K562 (cell line): ENCODE measurements at regions not wholly inside any gene's neighbourhood (a gene's known extent, or its start where the extent isn't known, plus 50 kb on each side); places are given as distances from the start of the nearest gene placed in this dataset.

Source experiments
- ATAC-seq: fragments of 200-7000 bp; cut with Tn5 transposase; 3 replicates; pipeline ENCODE4 v1.9.1; 2020; ENCODE audit warnings: moderate library complexity
- BruUV-seq: library from RNA; stranded (reverse); fragments of 400-500 nt; replicated peaks from 2 replicates; lab custom pipeline; 2021; lab: Mats Ljungman, UMichigan
- CTCF ChIA-PET: fragments of 300-600 bp; formaldehyde crosslinking; extraction: SDS; loops from one replicate; lab custom pipeline; 2021; ENCODE audit warnings: low intra/inter-chr PET ratio; lab: Yijun Ruan, JAX
- POLR2A ChIA-PET: fragments of 300-600, 350-650 bp; sonication (Branson Sonifier 250); formaldehyde crosslinking; extraction: SDS; loops from one replicate; lab custom pipeline; 2021; ENCODE audit warnings: antibody characterized with exemption, inconsistent platforms; lab: Yijun Ruan, JAX
- DNase-seq, 4 experiments: peaks; one replicate each; pipeline versions ENCODE4 v3.0.0 to v3.0.0-alpha.2; 2011 to 2018; ENCODE audit warnings: low spot score in 3 of 4, mixed read lengths in 3 of 4; ENCODE audit errors: extremely low read depth in 1 of 4
- FAIRE-seq: peaks from 2 replicates; lab custom pipeline; 2011; peaks lifted over from hg19 to GRCh38; lab: Jason Lieb, UNC
- H2AFZ ChIP-seq: 2 replicates; pipeline ENCODE4 v1.6.0; 2011; ENCODE audit warnings: low read depth, low read length, control low read depth, inconsistent platforms
- H3K27ac ChIP-seq: fragments of 200-600 bp; 3 replicates; pipeline ENCODE4 v1.8.0; 2011; ENCODE audit warnings: low read depth, mild to moderate bottlenecking, control low read depth, inconsistent platforms, low read length, moderate library complexity, mixed read lengths; ENCODE audit errors: extremely low read depth
- H3K27me3 ChIP-seq, 2 experiments: fragments of 300-600 bp in 1 of 2; 2 replicates in 1 of 2; 3 replicates in 1 of 2; pipeline versions ENCODE4 v1.6.0 to v1.8.0; 2011; ENCODE audit warnings: inconsistent platforms in 2 of 2, low read length in 2 of 2, mild to moderate bottlenecking in 1 of 2, mixed read lengths in 1 of 2, moderate library complexity in 1 of 2; ENCODE audit not compliant: control insufficient read depth in 2 of 2, insufficient read depth in 2 of 2
- H3K36me3 ChIP-seq: fragments of 300-600 bp; 3 replicates; pipeline ENCODE4 v1.8.0; 2011; ENCODE audit warnings: mild to moderate bottlenecking, low read length, inconsistent platforms; ENCODE audit not compliant: control insufficient read depth, insufficient read depth
- H3K4me1 ChIP-seq, 2 experiments: fragments of 200-600 bp in 1 of 2; replicated peaks in 1 of 2; 2 replicates in 1 of 2; 3 replicates in 1 of 2; pipeline versions ENCODE4 v1.5.1 to v1.8.0; 2011; ENCODE audit warnings: inconsistent platforms in 2 of 2, low read length in 2 of 2, mild to moderate bottlenecking in 1 of 2, mixed read lengths in 1 of 2, moderate library complexity in 1 of 2; ENCODE audit not compliant: control insufficient read depth in 2 of 2, insufficient read depth in 2 of 2
- H3K4me2 ChIP-seq: 2 replicates; pipeline ENCODE4 v1.6.1; 2011; ENCODE audit warnings: low read length, control low read depth, inconsistent platforms, mixed read lengths; ENCODE audit not compliant: insufficient read depth
- H3K4me3 ChIP-seq: fragments of 200-600 bp; sonication (generic), shearing (Covaris generic); 2 replicates; pipeline ENCODE4 v1.5.1; 2016; ENCODE audit warnings: control low read depth, inconsistent platforms
- H3K79me2 ChIP-seq: fragments of 200-600 bp; 3 replicates; pipeline ENCODE4 v1.8.0; 2011; ENCODE audit warnings: low read length, inconsistent platforms; ENCODE audit not compliant: control insufficient read depth, insufficient read depth
- H3K9ac ChIP-seq, 2 experiments: 2 replicates each; pipeline versions ENCODE4 v1.6.0 to v1.6.1; 2011; ENCODE audit warnings: low read depth in 2 of 2, low read length in 2 of 2, control low read depth in 1 of 2, inconsistent platforms in 1 of 2, mild to moderate bottlenecking in 1 of 2, mixed read lengths in 1 of 2; ENCODE audit not compliant: insufficient read depth in 1 of 2
- H3K9me1 ChIP-seq: one replicate; pipeline ENCODE4 v1.6.0; 2011; ENCODE audit warnings: inconsistent platforms, mild to moderate bottlenecking, low read length, moderate library complexity; ENCODE audit not compliant: control insufficient read depth, insufficient read depth
- H3K9me3 ChIP-seq: replicated peaks from 2 replicates; pipeline ENCODE4 v1.5.1; 2011; ENCODE audit warnings: low read depth, low read length, inconsistent platforms; ENCODE audit not compliant: control insufficient read depth, insufficient read depth
- H4K20me1 ChIP-seq: replicated peaks from 2 replicates; pipeline ENCODE4 v1.6.1; 2011; ENCODE audit warnings: low read length, inconsistent platforms, mixed read lengths; ENCODE audit not compliant: control insufficient read depth, insufficient read depth
- ATF2 ChIP-seq: sonication (generic); formaldehyde crosslinking; IDR thresholded peaks from 2 replicates; pipeline ENCODE4 v1.8.1; 2022; ENCODE audit warnings: missing genetic modification reagents
- EP300 ChIP-seq: IDR thresholded peaks from 2 replicates; pipeline ENCODE4 v1.6.1; 2012; ENCODE audit warnings: low read length, improper control_type of control experiment
- GABPB1 ChIP-seq: sonication (generic); formaldehyde crosslinking; IDR thresholded peaks from 2 replicates; pipeline ENCODE4 v1.8.0; 2022; ENCODE audit warnings: mild to moderate bottlenecking, missing genetic modification reagents
- GTF2E2 ChIP-seq: fragments of 200-800 bp; sonication (Bioruptor generic); IDR thresholded peaks from 2 replicates; pipeline ENCODE4 v1.6.1; 2016; ENCODE audit warnings: missing genetic modification characterization, missing compliant biosample characterization
- HEY1 ChIP-seq: fragments of 250-450 bp; sonication (Bioruptor Pico); IDR thresholded peaks from 2 replicates; pipeline ENCODE4 v1.5.0; 2020; ENCODE audit warnings: mild to moderate bottlenecking, moderate library complexity, borderline replicate concordance
- ILF3 ChIP-seq: fragments of 450-650 bp; IDR thresholded peaks from 2 replicates; pipeline ENCODE4 v1.6.1; 2018; ENCODE audit warnings: antibody characterized with exemption, mild to moderate bottlenecking, moderate library complexity, borderline replicate concordance
- RBFOX2 ChIP-seq: fragments of 200-400 bp; formaldehyde crosslinking; IDR thresholded peaks from 2 replicates; pipeline ENCODE4 v1.6.1; 2017; ENCODE audit warnings: low read depth, mild to moderate bottlenecking, low read length, moderate library complexity
- RNF2 ChIP-seq: sonication (generic); IDR thresholded peaks from 2 replicates; pipeline ENCODE4 v1.6.1; 2016
- SMARCE1 ChIP-seq: fragments of 450-650 bp; IDR thresholded peaks from 2 replicates; pipeline ENCODE4 v1.7.1; 2016; ENCODE audit warnings: mild to moderate bottlenecking
- SREBF2 ChIP-seq: sonication (generic); formaldehyde crosslinking; IDR thresholded peaks from 2 replicates; pipeline ENCODE4 v1.4.0; 2020; ENCODE audit warnings: mild to moderate bottlenecking, missing genetic modification reagents
- TEAD1 ChIP-seq, 2 experiments: fragments of 450-650 bp in 1 of 2; sonication (generic) in 1 of 2; formaldehyde crosslinking; IDR thresholded peaks; 2 replicates each; pipeline versions ENCODE4 v1.4.0 to v1.8.0; 2020 to 2022; ENCODE audit warnings: mild to moderate bottlenecking in 2 of 2, missing genetic modification reagents in 1 of 2
- ZNF511 ChIP-seq: sonication (generic); formaldehyde crosslinking; IDR thresholded peaks from 2 replicates; pipeline ENCODE4 v1.8.0; 2022; ENCODE audit warnings: mild to moderate bottlenecking, missing genetic modification reagents
- ZNF77 ChIP-seq: fragments of 250-450 bp; sonication (Bioruptor Pico); IDR thresholded peaks from 2 replicates; pipeline ENCODE4 v1.5.0; 2020
- WGBS: fragments of 100-300 bp; shearing (Covaris generic); methylation state at CpG from one replicate; pipeline ENCODE4 v1.1.6; 2016; ENCODE audit warnings: low coverage, mixed read lengths; ENCODE audit not compliant: insufficient coverage; ENCODE audit errors: missing lambda C conversion rate; 5-methylcytosine and 5-hydroxymethylcytosine counted together
- in situ Hi-C: fragments of 300-500 bp; cut with MboI; formaldehyde crosslinking; loops from 4 replicates; pipeline ENCODE4 v1.15.0; 2018; ENCODE audit warnings: inconsistent platforms, mixed read lengths
- intact Hi-C: fragments of 100-400 bp; cut with micrococcal nuclease; formaldehyde crosslinking; loops from 2 replicates; pipeline ENCODE4 v1.14.2; 2022

DNA sequence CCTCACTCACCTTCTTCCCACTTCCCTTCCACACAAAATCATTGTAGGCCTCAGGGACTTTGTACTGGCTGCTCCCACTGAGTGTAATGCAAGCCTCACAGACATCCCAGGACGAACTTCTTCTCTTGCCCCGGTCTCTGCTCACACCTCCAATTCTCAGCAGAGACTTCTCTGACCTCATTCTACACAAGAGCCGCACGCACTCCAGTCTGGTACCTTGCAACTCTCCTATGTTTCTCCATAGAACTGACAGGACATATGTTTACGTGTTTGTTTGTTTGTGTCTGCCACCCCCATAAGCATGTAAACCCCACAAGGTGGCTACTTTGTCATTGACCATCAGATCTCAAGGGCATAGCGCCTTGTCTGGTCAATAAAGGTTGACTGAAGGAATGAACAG is 350.8 kb downstream of the AJAP1 start:
- 2% methylated on average over 6 of the region's 6 CpGs for WGBS
- H3K4me1 ChIP-seq, result no peaks in the 10 kb centered on the region
- no peaks in the 10 kb centered on the region for H4K20me1 ChIP-seq
- H3K4me3 ChIP-seq, result no peak overlapping the region
- no peaks in the 10 kb centered on the region for H3K9me1 ChIP-seq
- H2AFZ ChIP-seq, result no peak overlapping the region
- H3K4me2 ChIP-seq, result no peak overlapping the region
- no TSS peak for BruUV-seq
- ATAC-seq (no peak), FAIRE-seq (no peak), DNase-seq (no peak)
- ChIA-PET POLR2A (no interaction called here), CTCF (no interaction called here)
- H3K27ac ChIP-seq, result no peak overlapping the region
- no peak overlapping the region for H3K9ac ChIP-seq
- no peaks in the 10 kb centered on the region for H3K27me3 ChIP-seq
- no peaks in the 10 kb centered on the region for H3K36me3 ChIP-seq
- in situ Hi-C loops (no loop called here), intact Hi-C loops (no loop called here)
- no peaks in the 10 kb centered on the region; the same call in 1 of the 2 replicates for H3K9me3 ChIP-seq
- H3K79me2 ChIP-seq, result no peaks in the 10 kb centered on the region
- no peak for TF ChIP-seq ZNF511 (CRISPR knock-in tag)
- no peak for TF ChIP-seq ILF3

DNA sequence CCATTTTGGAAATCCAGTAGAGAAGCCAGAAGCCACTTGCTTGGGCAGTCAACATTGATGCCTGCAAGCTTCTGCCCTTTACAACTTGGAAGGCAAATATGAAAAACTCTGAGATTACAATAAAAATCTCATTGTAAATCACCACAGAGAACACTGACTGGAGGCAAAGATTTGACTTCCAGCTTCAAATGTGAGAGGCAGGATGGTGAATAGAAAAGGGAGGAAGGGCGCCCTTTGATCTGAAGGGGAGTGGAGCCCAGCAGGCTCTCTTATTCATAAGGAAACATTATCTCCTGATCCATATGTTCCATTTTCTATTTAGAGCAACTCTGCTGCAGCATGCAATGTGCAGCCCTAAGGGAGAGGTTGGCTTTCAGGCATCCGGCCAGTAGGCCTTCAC is 348.3 kb downstream of the AJAP1 start:
- Histone ChIP-seq H3K4me1 (no peaks in the 10 kb centered on the region), H3K36me3 (no peaks in the 10 kb centered on the region), H3K9me1 (no peaks in the 10 kb centered on the region), H3K27me3 (no peaks in the 10 kb centered on the region), H3K9me3 (no peaks in the 10 kb centered on the region), H2AFZ (no peak overlapping the region), H3K79me2 (no peaks in the 10 kb centered on the region), H3K4me2 (no peak overlapping the region), H4K20me1 (no peaks in the 10 kb centered on the region), H3K9ac (no peak overlapping the region), H3K27ac (no peak overlapping the region), H3K4me3 (no peak overlapping the region)
- in situ Hi-C loops, result no loop called here
- no peak for TF ChIP-seq RNF2
- no peak for TF ChIP-seq SMARCE1
- TF ChIP-seq GABPB1 (CRISPR knock-in tag), result no peak
- no peak for TF ChIP-seq EP300
- TF ChIP-seq ATF2 (CRISPR knock-in tag), result no peak
- no peak for TF ChIP-seq HEY1
- TF ChIP-seq TEAD1 (CRISPR knock-in tag; IDR thresholded peaks at IDR 0.05), result no peak
- no peak for TF ChIP-seq GTF2E2
- no peak for TF ChIP-seq SREBF2 (CRISPR knock-in tag)
- TF ChIP-seq RBFOX2, result no peak
- no peak for TF ChIP-seq ZNF77 (CRISPR knock-in tag)
- WGBS, result 0% methylated on average over 2 of the region's 2 CpGs
- intact Hi-C loops, result no loop called here
- ATAC-seq, result no peak
- POLR2A ChIA-PET, result no interaction called here
- DNase-seq, result no peak
- no peak for FAIRE-seq
- BruUV-seq, result no TSS peak
- CTCF ChIA-PET, result no interaction called here
